Body of pancreas (tissue), 4 donors: ENCODE measurements at regions not wholly inside any gene's neighbourhood (a gene's known extent, or its start where the extent isn't known, plus 50 kb on each side); places are given as distances from the start of the nearest gene placed in this dataset.
"Not testable (repeated sequence)": the region's sequence is repeated elsewhere in the genome, so short reads cannot be mapped to it uniquely, and the experiment has no call there.

ENCODE experiments used
- CTCF ChIP-seq, 7 experiments: fragments of 450-650 bp in 4 of 7; fragments of 200-600 bp in 3 of 7; sonication (generic) in 3 of 7; IDR thresholded peaks; one replicate each; pipeline ENCODE4 v1.5.1; 2016 to 2019; ENCODE audit warnings: antibody characterized with exemption in 7 of 7
- POLR2A ChIP-seq, 3 donors: fragments of 450-650 bp; IDR thresholded peaks; one replicate each; pipeline ENCODE4 v1.6.1; 2016; ENCODE audit warnings: antibody characterized with exemption in 3 of 3, mild to moderate bottlenecking in 2 of 3

GRCh38 chr2:111312897-111313607, 192.3 kb downstream of the BCL2L11 start:
- TF ChIP-seq CTCF, POLR2A (IDR thresholded peaks at IDR 0.05): not testable (repeated sequence)
